Endodermal cell (in vitro differentiated cells): ENCODE measurements at regions not wholly inside any gene's neighbourhood (a gene's known extent, or its start where the extent isn't known, plus 50 kb on each side); places are given as distances from the start of the nearest gene placed in this dataset.

Experiments
- DNase-seq: peaks from one replicate; pipeline ENCODE4 v3.0.0-alpha.2; 2017
- H3K27ac ChIP-seq: 2 replicates; pipeline ENCODE4 v1.5.1; 2013; ENCODE audit warnings: mild to moderate bottlenecking, low read depth, low read length, moderate library complexity
- H3K27me3 ChIP-seq: 2 replicates; pipeline ENCODE4 v1.6.1; 2013; ENCODE audit warnings: mild to moderate bottlenecking, low read length, moderate library complexity; ENCODE audit not compliant: insufficient read depth, control insufficient read depth, poor library complexity, severe bottlenecking
- H3K36me3 ChIP-seq: 2 replicates; pipeline ENCODE4 v1.7.0; 2013; ENCODE audit warnings: mild to moderate bottlenecking, low read length, moderate library complexity; ENCODE audit not compliant: control insufficient read depth, insufficient read depth
- H3K4me1 ChIP-seq: one replicate; pipeline ENCODE4 v1.7.0; 2013; ENCODE audit warnings: low read length; ENCODE audit not compliant: control insufficient read depth, insufficient read depth
- H3K4me3 ChIP-seq: 2 replicates; pipeline ENCODE4 v1.5.1; 2013; ENCODE audit warnings: mild to moderate bottlenecking, low read length, moderate library complexity
- H3K9ac ChIP-seq: 2 replicates; pipeline ENCODE4 v1.6.1; 2013; ENCODE audit warnings: mild to moderate bottlenecking, low read length, moderate library complexity; ENCODE audit not compliant: poor library complexity, severe bottlenecking; ENCODE audit errors: extremely low read depth
- H3K9me3 ChIP-seq: 2 replicates; pipeline ENCODE4 v1.6.1; 2013; ENCODE audit warnings: mild to moderate bottlenecking, low read length, moderate library complexity; ENCODE audit not compliant: control insufficient read depth
- H3K27ac Mint-ChIP-seq: 2 replicates; pipeline ENCODE4 v1.8.0; 2020; ENCODE audit warnings: mixed read lengths
- H3K27me3 Mint-ChIP-seq: 2 replicates; pipeline ENCODE4 v1.8.0; 2021; ENCODE audit warnings: mild to moderate bottlenecking, mixed read lengths; ENCODE audit not compliant: insufficient read depth
- H3K36me3 Mint-ChIP-seq: 2 replicates; pipeline ENCODE4 v1.8.0; 2020; ENCODE audit warnings: low read depth, mixed read lengths
- H3K4me1 Mint-ChIP-seq: 2 replicates; pipeline ENCODE4 v1.8.0; 2020; ENCODE audit warnings: mixed read lengths
- H3K4me3 Mint-ChIP-seq: 2 replicates; pipeline ENCODE4 v1.8.0; 2020; ENCODE audit warnings: mild to moderate bottlenecking, moderate library complexity, mixed read lengths
- H3K9me3 Mint-ChIP-seq: 2 replicates; pipeline ENCODE4 v1.8.0; 2020; ENCODE audit warnings: mild to moderate bottlenecking, mixed read lengths
- CTCF ChIP-seq: fragments of 200-600 bp; sonication (generic); conservative IDR thresholded peaks from 2 replicates; pipeline ENCODE4 v1.5.0; 2021; ENCODE audit warnings: antibody characterized with exemption, mild to moderate bottlenecking
- WGBS, 2 experiments: methylation state at CpG; one replicate each; pipeline versions ENCODE4 v1.1.5 to v1.1.7; 2013; ENCODE audit warnings: missing lambda C conversion rate in 2 of 2, mixed read lengths in 1 of 2; ENCODE audit not compliant: insufficient coverage in 1 of 2, insufficient read length in 1 of 2; 5-methylcytosine and 5-hydroxymethylcytosine counted together

- no peak overlapping the region for H3K27ac ChIP-seq
- H3K36me3 ChIP-seq = no peaks in the 10 kb centered on the region
- peaks cover 4% of the 10 kb centered on the region for H3K4me1 ChIP-seq
- Mint-ChIP-seq H3K36me3 (no peaks in the 10 kb centered on the region), H3K27ac (no peak overlapping the region), H3K27me3 (no peaks in the 10 kb centered on the region), H3K9me3 (no peaks in the 10 kb centered on the region), H3K4me3 (no peak overlapping the region), H3K4me1 (peaks cover 19% of the 10 kb centered on the region)
- no peak overlapping the region for H3K9ac ChIP-seq
- no peak for TF ChIP-seq CTCF
- H3K9me3 ChIP-seq = no peaks in the 10 kb centered on the region
- no peak overlapping the region for H3K4me3 ChIP-seq
- DNase-seq = no peak
- H3K27me3 ChIP-seq = no peaks in the 10 kb centered on the region
- WGBS, 2 experiments = 60 to 83% methylated on average over 1 to 3 of the region's 3 CpGs
Measured at GRCh38 chr14:84446250-84446649, 1083.7 kb upstream of the FLRT2 start.

- Histone ChIP-seq H3K27ac (no peak overlapping the region), H3K9me3 (no peaks in the 10 kb centered on the region), H3K4me3 (no peak overlapping the region), H3K27me3 (no peaks in the 10 kb centered on the region), H3K36me3 (no peaks in the 10 kb centered on the region), H3K9ac (no peak overlapping the region), H3K4me1 (no peaks in the 10 kb centered on the region)
- DNase-seq = no peak
- no peak overlapping the region for H3K27ac Mint-ChIP-seq
- H3K27me3 Mint-ChIP-seq = no peaks in the 10 kb centered on the region
- TF ChIP-seq CTCF = no peak
- H3K36me3 Mint-ChIP-seq = no peaks in the 10 kb centered on the region
- WGBS, 2 experiments = 71 to 89% methylated on average over 4 to 5 of the region's 5 CpGs
- H3K4me1 Mint-ChIP-seq = no peaks in the 10 kb centered on the region
- H3K9me3 Mint-ChIP-seq = no peaks in the 10 kb centered on the region
- no peak overlapping the region for H3K4me3 Mint-ChIP-seq
Measured at GRCh38 chr14:84453307-84453950, 1076.5 kb upstream of the FLRT2 start.

- Mint-ChIP-seq H3K27ac (no peak overlapping the region), H3K9me3 (no peaks in the 10 kb centered on the region), H3K4me1 (no peaks in the 10 kb centered on the region), H3K4me3 (no peak overlapping the region), H3K36me3 (no peaks in the 10 kb centered on the region), H3K27me3 (no peaks in the 10 kb centered on the region)
- no peak overlapping the region for H3K4me3 ChIP-seq
- H3K27ac ChIP-seq = no peak overlapping the region
- H3K9ac ChIP-seq = no peak overlapping the region
- H3K36me3 ChIP-seq = no peaks in the 10 kb centered on the region
- no peaks in the 10 kb centered on the region for H3K27me3 ChIP-seq
- 93% methylated on average over 3 to 4 of the region's 4 CpGs for WGBS, 2 experiments
- no peaks in the 10 kb centered on the region for H3K9me3 ChIP-seq
- no peak for DNase-seq
- H3K4me1 ChIP-seq = no peaks in the 10 kb centered on the region
- TF ChIP-seq CTCF = no peak
Measured at GRCh38 chr14:84454114-84454513, 1075.8 kb upstream of the FLRT2 start.
